GM21529 (cell line): ENCODE measurements at regions not wholly inside any gene's neighbourhood (a gene's known extent, or its start where the extent isn't known, plus 50 kb on each side); places are given as distances from the start of the nearest gene placed in this dataset.
A peak's percentile ranks its signal among the peaks of the same experiment; 100 is the strongest.

Experiments
- ATAC-seq: cut with Tn5 transposase; IDR thresholded peaks from one replicate; pipeline ENCODE4 v1.9.1; 2021; ENCODE audit not compliant: unreplicated experiment

DNA sequence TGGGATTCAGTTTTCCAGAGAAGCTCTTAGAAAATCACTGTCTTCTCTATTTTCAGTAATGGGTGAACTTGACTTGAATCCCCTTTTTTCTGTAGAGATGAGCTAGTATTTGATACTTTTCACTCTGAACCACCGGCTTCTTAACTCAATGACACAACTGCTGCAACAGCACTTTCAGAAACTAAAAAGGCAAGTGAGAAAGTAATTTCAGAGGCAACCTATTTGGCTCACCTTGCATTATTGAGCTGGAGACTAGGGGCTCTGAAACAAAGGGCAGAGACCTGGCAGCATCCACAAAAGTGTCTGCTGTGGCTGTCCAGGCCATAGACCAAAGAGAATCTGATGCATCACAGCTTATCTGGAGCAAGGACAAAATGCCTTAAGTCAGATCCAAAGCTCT is 289.8 kb upstream of the IRAK1BP1 start:
- no peak for ATAC-seq

DNA sequence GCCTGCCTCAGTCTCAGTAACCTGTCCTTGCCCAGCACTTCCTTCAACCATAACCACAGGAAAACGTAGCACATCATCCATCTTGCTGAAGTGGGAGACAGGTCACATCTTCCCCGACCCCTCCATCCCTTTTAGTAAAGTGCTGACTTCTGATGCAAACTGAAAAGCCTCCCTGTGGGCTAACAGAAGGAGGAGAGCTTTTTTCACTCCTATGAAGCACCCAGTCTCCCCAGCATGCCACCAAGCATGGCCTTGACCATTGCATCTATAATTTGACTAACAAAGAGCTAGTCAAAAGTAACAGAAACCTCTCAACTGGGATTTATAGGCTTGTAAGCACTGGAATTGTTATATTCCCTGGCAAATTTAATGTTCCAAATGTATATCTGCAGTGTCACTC is 288.9 kb upstream of the IRAK1BP1 start:
- ATAC-seq, result no peak

DNA sequence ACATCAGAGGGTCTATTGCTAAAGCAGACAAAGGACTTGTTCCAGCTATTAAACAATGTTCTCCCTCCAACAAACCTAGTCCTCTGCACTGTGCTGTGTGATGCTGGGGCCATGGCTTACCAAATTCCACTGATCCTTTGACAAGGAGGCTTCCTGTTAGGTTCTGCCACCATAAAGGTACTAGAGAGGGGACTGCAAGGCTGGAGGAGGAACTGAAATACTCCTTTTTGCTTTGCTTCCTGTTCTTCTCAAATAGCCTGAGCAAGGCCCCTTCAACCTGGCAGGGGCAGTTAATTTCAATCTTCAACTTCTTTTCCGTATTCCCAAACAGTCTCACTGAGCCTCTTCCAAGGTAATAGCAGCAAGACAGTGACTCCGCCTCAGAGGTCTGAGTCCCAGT is 286.4 kb upstream of the IRAK1BP1 start:
- no peak for ATAC-seq

DNA sequence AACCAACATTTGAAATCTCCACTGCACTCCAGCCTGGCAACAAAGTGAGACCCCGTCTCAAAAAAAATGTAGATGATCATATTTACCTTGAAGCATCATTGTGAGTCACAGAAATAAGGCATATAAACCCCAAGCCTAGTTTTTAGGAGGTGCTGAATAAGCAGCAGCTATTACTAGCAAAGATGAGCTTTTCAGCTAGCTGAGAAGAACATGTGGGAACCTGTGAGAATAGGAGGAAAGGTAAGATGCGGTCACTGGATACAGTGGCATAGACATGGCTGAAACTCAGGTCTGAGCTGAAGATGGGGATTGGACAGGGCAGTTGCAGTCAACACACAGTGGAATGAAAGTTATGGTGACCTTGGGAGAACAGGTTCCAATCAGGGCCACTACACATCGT is 284.3 kb upstream of the IRAK1BP1 start:
- ATAC-seq, result no peak

DNA sequence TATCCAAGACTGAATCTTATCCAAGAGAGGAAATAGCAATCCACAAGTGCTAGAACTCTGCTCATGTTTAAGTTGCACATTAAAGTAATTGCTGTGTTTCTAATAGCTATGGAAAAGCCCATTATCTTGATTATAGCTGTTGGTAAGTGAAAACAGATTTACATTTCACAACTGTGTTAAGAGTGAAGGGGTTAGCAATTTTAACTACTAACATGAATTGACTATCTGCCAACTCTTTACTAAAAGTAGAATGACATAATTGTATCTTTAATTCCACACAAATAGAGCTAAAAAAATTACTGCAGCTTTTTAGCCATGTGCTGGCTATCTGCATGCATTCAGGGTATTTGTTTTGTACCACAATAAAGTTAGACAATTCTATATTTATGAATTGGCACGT is 277.9 kb upstream of the IRAK1BP1 start:
- no peak for ATAC-seq

DNA sequence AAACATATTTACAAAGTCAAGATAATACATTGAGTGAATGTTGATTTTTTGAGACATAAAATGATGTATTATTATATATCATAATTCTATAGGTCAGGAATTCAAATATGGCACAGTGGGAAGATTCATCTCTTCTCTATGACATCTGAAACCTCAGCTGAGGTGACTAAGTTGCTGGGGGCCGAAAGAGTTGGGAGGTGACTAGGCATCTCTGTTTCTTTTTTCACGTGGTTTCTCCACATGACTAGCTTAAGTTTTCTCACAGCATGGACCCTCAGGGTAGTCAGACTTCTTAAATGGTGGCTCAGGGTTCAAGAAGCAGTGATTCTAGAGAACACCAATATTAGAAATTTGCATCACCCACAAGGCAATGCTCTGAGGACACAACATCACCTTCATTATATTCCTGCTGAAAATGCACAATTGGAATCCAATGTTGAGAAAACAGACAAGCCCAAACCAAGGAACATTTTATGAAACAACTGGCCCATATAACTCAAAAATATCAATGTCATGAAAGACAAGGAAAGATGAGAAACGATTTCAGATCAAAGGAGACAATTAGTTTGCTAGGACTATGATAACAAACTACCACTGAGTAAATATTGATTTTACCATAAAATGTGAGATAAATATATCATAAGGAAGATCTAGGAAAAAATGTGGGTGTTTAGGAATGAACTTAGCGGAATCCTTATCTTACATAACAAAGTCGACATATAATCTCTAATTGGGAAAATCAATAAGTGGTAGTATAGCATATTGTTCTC is 273.3 kb upstream of the IRAK1BP1 start:
- no peak for ATAC-seq

DNA sequence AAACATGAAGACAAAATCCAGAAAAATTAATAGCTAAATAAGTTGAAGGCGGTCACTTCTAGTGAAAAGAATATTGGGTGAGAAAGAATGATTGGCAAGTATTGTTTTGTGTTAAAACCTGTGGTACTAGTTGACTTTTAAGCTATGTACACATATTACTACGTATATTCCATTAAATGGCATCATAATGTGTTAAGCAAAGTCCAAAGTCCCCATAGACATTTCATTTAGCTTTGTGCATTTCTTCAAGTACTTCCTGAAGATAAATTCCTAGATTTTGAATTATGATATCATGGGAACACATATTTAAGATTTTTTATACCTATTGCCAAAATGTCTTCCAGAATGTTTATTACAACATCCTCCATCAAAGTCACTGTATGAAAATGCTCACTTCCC is 272.7 kb upstream of the IRAK1BP1 start:
- no peak for ATAC-seq

DNA sequence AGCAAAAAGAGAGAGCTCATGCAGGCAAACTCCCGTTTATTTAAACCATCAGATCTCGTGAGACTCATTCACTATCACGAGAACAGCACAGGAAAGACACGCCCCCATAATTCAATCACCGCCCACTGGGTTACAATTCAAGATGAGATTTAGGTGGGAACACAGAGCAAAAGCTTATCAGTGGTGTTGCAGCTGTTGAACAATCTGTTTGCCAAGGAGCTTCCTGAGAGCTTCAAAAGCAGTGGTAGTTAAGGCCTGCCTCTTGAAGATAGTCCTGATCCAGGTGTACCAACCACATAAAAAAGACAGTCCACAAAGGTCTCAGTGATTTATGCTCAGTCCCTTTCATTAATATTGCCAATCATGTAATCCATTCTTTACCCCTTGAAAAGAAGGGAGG is 269.4 kb upstream of the IRAK1BP1 start:
- no peak for ATAC-seq

GRCh38 chr6:78598966-78599365 is 268.4 kb upstream of the IRAK1BP1 start:
- ATAC-seq, result no peak

- ATAC-seq, result no peak
These were observed 267.8 kb upstream of the IRAK1BP1 start for GRCh38 chr6:78599526-78599925.

GRCh38 chr6:78605909-78606446 is 261.4 kb upstream of the IRAK1BP1 start:
- ATAC-seq, result no peak

GRCh38 chr6:78607189-78607588 is 260.2 kb upstream of the IRAK1BP1 start:
- no peak for ATAC-seq

- no peak for ATAC-seq
These were observed 256.2 kb upstream of the IRAK1BP1 start for GRCh38 chr6:78611102-78611620.

DNA sequence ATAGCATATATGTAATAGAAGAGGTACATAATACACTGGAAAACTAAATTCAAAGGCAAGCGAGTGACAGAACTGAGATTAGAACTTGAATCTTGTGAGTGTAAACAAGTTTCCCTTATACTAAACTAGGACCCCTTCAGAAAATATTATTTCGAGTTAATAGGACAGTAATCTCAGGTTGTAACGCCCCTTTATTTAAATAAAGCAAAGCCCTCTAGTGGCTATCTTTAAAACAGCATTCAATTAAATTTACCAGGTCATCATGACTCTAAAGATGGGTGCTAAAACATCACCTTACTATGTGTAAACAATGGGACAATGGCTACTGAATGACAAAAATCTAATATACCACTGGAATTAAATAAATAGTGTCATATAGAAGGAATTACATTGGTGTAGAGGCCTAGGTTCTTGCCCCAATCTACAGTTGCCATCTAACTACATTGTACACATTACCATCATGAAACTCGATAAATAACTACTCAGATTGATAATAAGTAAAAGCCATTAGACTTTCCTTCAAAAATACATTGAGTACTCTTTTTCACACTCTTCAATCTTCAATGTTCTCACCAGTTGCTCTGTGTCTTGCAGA is 255.4 kb upstream of the IRAK1BP1 start:
- ATAC-seq, result peak; percentile 54

DNA sequence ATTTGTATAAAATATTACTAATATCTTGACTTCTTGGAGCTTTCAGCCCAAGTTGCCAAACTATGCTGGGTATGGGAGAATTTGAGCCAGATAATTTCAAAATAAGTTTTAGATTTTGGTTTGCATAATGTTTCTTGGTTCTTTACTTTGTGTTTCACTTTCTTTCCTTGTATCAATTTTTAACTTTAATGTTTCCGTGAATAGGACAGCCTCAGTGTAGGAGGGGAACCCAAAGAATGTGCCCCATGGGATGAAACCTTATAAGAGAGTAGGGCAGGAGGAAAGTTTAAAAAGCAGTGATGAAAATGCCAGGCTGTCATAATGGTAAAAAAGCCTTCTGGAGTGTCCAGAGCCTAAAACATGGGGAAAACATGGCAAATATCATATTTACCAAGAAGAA is 252.4 kb upstream of the IRAK1BP1 start:
- ATAC-seq, result no peak

GRCh38 chr6:78615430-78615904 is 251.9 kb upstream of the IRAK1BP1 start:
- peak; percentile 51 for ATAC-seq

- no peak for ATAC-seq
These were observed 248.4 kb upstream of the IRAK1BP1 start for GRCh38 chr6:78618970-78619369.

DNA sequence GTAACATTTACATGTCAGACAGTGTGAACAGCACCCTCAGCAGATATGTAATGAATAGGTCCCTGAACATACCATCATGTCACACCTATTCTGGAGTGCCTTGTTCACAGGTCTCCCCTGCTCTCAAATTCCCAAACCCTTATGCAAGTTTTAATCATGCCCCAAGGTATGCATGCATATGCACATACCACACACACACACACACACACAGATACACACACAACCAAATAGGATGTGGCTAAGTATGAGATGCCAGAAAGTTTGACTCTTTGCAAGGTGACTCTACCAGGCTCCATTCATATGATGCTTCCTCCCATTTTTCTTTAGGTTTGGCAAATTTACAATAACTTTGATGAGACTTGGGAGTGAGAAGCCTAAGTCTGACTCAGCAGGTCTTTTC is 243.8 kb upstream of the IRAK1BP1 start:
- ATAC-seq, result no peak

GRCh38 chr6:78629154-78629721 is 238.1 kb upstream of the IRAK1BP1 start:
- ATAC-seq, result no peak

DNA sequence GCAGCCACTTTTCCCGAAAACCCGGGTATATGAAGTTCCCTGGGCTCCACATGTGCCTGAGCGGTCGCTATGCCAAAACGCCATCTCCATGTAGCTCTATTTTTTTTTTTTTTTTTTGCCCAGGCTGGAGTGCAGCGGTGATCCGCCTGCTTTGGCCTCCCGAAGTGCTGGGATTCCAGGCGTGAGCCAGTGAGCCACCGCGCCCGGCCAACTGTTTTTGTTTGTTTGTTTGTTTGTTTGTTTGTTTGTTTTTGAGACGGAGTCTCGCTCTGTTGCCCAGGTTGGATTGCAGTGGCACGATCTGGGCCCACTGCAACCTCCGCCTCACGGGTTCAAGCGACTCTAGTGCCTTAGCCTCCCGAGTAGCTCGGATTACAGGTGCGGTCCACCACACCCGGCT is 237.5 kb upstream of the IRAK1BP1 start:
- no peak for ATAC-seq

GRCh38 chr6:78631976-78632375 is 235.4 kb upstream of the IRAK1BP1 start:
- ATAC-seq, result no peak
